ENCODE measurements at regions not wholly inside any gene's neighbourhood (a gene's known extent, or its start where the extent isn't known, plus 50 kb on each side); places are given as distances from the start of the nearest gene placed in this dataset.

- H3K27ac Mint-ChIP-seq: no peak overlapping the region
- no peaks in the 10 kb centered on the region for H3K36me3 Mint-ChIP-seq (ENCODE audit: insufficient read depth)
- H3K4me3 Mint-ChIP-seq: no peak overlapping the region
- no peaks in the 10 kb centered on the region for H3K9me3 Mint-ChIP-seq
- peaks cover 0 to 4% of the 10 kb centered on the region in 2 donors for H3K4me1 Mint-ChIP-seq (ENCODE audit: low read depth in 2 of 2)
- peaks cover 0 to 30% of the 10 kb centered on the region in 2 donors for H3K27me3 Mint-ChIP-seq
- no peak for DNase-seq
- ATAC-seq (replicated peaks): no peak
Observed at GRCh38 chr12:131586761-131587160, 124.1 kb upstream of the SFSWAP start.

- H3K4me3 Mint-ChIP-seq: no peak overlapping the region
- no peak for ATAC-seq (replicated peaks)
- no peaks in the 10 kb centered on the region for H3K9me3 Mint-ChIP-seq
- no peaks in the 10 kb centered on the region for H3K36me3 Mint-ChIP-seq (ENCODE audit: insufficient read depth)
- peaks cover under 1 to 6% of the 10 kb centered on the region in 2 donors for H3K4me1 Mint-ChIP-seq (ENCODE audit: low read depth in 2 of 2)
- no peak overlapping the region for H3K27ac Mint-ChIP-seq
- DNase-seq: no peak
- H3K27me3 Mint-ChIP-seq: peaks cover 0 to 30% of the 10 kb centered on the region in 2 donors
Observed at GRCh38 chr12:131587565-131587964, 123.3 kb upstream of the SFSWAP start.

- no peak overlapping the region for H3K4me3 Mint-ChIP-seq
- H3K27me3 Mint-ChIP-seq: peaks cover 0 to 12% of the 10 kb centered on the region in 2 donors
- no peaks in the 10 kb centered on the region for H3K36me3 Mint-ChIP-seq (ENCODE audit: insufficient read depth)
- H3K27ac Mint-ChIP-seq: no peak overlapping the region
- DNase-seq: no peak
- H3K9me3 Mint-ChIP-seq: no peaks in the 10 kb centered on the region
- peaks cover 9 to 14% of the 10 kb centered on the region in 2 donors for H3K4me1 Mint-ChIP-seq (ENCODE audit: low read depth in 2 of 2)
- ATAC-seq (replicated peaks): no peak
Observed at GRCh38 chr12:131589221-131589897, 121.5 kb upstream of the SFSWAP start.

- H3K4me1 Mint-ChIP-seq (ENCODE audit: low read depth in 2 of 2): peaks cover 9 to 14% of the 10 kb centered on the region in 2 donors
- H3K27me3 Mint-ChIP-seq: peaks cover 0 to 6% of the 10 kb centered on the region in 2 donors
- no peaks in the 10 kb centered on the region for H3K36me3 Mint-ChIP-seq (ENCODE audit: insufficient read depth)
- ATAC-seq (replicated peaks) (no peak), DNase-seq (no peak)
- no peak overlapping the region for H3K4me3 Mint-ChIP-seq
- no peaks in the 10 kb centered on the region for H3K9me3 Mint-ChIP-seq
- H3K27ac Mint-ChIP-seq: no peak overlapping the region
Observed at GRCh38 chr12:131589966-131590365, 120.9 kb upstream of the SFSWAP start.

GRCh38 chr12:131591136-131591535, 119.8 kb upstream of the SFSWAP start:
- no peak for ATAC-seq (replicated peaks)

GRCh38 chr12:131591714-131592709, 118.9 kb upstream of the SFSWAP start:
- H3K4me3 Mint-ChIP-seq: no peak overlapping the region

More at GRCh38 chr12:131591136-131591535, 119.8 kb upstream of the SFSWAP start:
- no peaks in the 10 kb centered on the region for H3K27me3 Mint-ChIP-seq
- no peak for DNase-seq
- no peak overlapping the region for H3K4me3 Mint-ChIP-seq
- no peaks in the 10 kb centered on the region for H3K36me3 Mint-ChIP-seq (ENCODE audit: insufficient read depth)
- peaks cover 9 to 14% of the 10 kb centered on the region in 2 donors for H3K4me1 Mint-ChIP-seq (ENCODE audit: low read depth in 2 of 2)
- H3K9me3 Mint-ChIP-seq: no peaks in the 10 kb centered on the region
- no peak overlapping the region for H3K27ac Mint-ChIP-seq

GRCh38 chr12:131592972-131593371, 117.9 kb upstream of the SFSWAP start:
- H3K27ac Mint-ChIP-seq: peak overlapping the region; percentile 56 to 67
- DNase-seq (no peak), ATAC-seq (replicated peaks) (peak; percentile 72)

More at GRCh38 chr12:131591714-131592709, 118.9 kb upstream of the SFSWAP start:
- H3K4me1 Mint-ChIP-seq (ENCODE audit: low read depth in 2 of 2): peaks cover 9 to 14% of the 10 kb centered on the region in 2 donors
- no peaks in the 10 kb centered on the region for H3K27me3 Mint-ChIP-seq
- H3K9me3 Mint-ChIP-seq: no peaks in the 10 kb centered on the region
- DNase-seq (no peak), ATAC-seq (replicated peaks) (no peak)
- peak overlapping the region; percentile 56 to 67 for H3K27ac Mint-ChIP-seq
- H3K36me3 Mint-ChIP-seq (ENCODE audit: insufficient read depth): no peaks in the 10 kb centered on the region

GRCh38 chr12:131593406-131593805, 117.5 kb upstream of the SFSWAP start:
- H3K4me3 Mint-ChIP-seq: no peak overlapping the region
- ATAC-seq (replicated peaks) (no peak), DNase-seq (no peak)
- H3K27ac Mint-ChIP-seq: peak overlapping the region; percentile 56 to 67
- H3K4me1 Mint-ChIP-seq (ENCODE audit: low read depth in 2 of 2): peaks cover 9 to 14% of the 10 kb centered on the region in 2 donors
- no peaks in the 10 kb centered on the region for H3K9me3 Mint-ChIP-seq
- H3K36me3 Mint-ChIP-seq (ENCODE audit: insufficient read depth): no peaks in the 10 kb centered on the region
- no peaks in the 10 kb centered on the region for H3K27me3 Mint-ChIP-seq

More at GRCh38 chr12:131592972-131593371, 117.9 kb upstream of the SFSWAP start:
- no peaks in the 10 kb centered on the region for H3K9me3 Mint-ChIP-seq
- H3K27me3 Mint-ChIP-seq: no peaks in the 10 kb centered on the region
- no peak overlapping the region for H3K4me3 Mint-ChIP-seq
- H3K4me1 Mint-ChIP-seq (ENCODE audit: low read depth in 2 of 2): peaks cover 9 to 14% of the 10 kb centered on the region in 2 donors
- no peaks in the 10 kb centered on the region for H3K36me3 Mint-ChIP-seq (ENCODE audit: insufficient read depth)

- ATAC-seq (replicated peaks): no peak
Observed at GRCh38 chr12:131596115-131596514, 114.8 kb upstream of the SFSWAP start.

GRCh38 chr12:131597333-131597732, 113.6 kb upstream of the SFSWAP start:
- no peak for DNase-seq
- no peaks in the 10 kb centered on the region for H3K27me3 Mint-ChIP-seq
- H3K36me3 Mint-ChIP-seq (ENCODE audit: insufficient read depth): no peaks in the 10 kb centered on the region
- H3K9me3 Mint-ChIP-seq: no peaks in the 10 kb centered on the region
- no peak for ATAC-seq (replicated peaks)
- no peak overlapping the region for H3K4me3 Mint-ChIP-seq
- H3K27ac Mint-ChIP-seq: no peak overlapping the region
- peaks cover 21 to 27% of the 10 kb centered on the region in 2 donors for H3K4me1 Mint-ChIP-seq (ENCODE audit: low read depth in 2 of 2)

More at GRCh38 chr12:131596115-131596514, 114.8 kb upstream of the SFSWAP start:
- no peaks in the 10 kb centered on the region for H3K36me3 Mint-ChIP-seq (ENCODE audit: insufficient read depth)
- no peak overlapping the region for H3K27ac Mint-ChIP-seq
- no peaks in the 10 kb centered on the region for H3K27me3 Mint-ChIP-seq
- H3K4me1 Mint-ChIP-seq (ENCODE audit: low read depth in 2 of 2): peaks cover 20 to 28% of the 10 kb centered on the region in 2 donors
- H3K4me3 Mint-ChIP-seq: no peak overlapping the region
- H3K9me3 Mint-ChIP-seq: no peaks in the 10 kb centered on the region
- no peak for DNase-seq

- no peak for DNase-seq
- peak overlapping the region in 1 of 2 donors; percentile 64 for H3K4me3 Mint-ChIP-seq
- no peaks in the 10 kb centered on the region for H3K9me3 Mint-ChIP-seq
Observed at GRCh38 chr12:131598717-131599116, 112.2 kb upstream of the SFSWAP start.

GRCh38 chr12:131599190-131600159, 111.4 kb upstream of the SFSWAP start:
- Mint-ChIP-seq H3K9me3 (no peaks in the 10 kb centered on the region), H3K4me3 (peak overlapping the region in 1 of 2 donors; percentile 64), H3K27ac (peak overlapping the region; percentile 51 to 79), H3K36me3 (ENCODE audit: insufficient read depth) (no peaks in the 10 kb centered on the region), H3K4me1 (ENCODE audit: low read depth in 2 of 2) (peaks cover 30 to 36% of the 10 kb centered on the region in 2 donors), H3K27me3 (no peaks in the 10 kb centered on the region)
- DNase-seq (no peak), ATAC-seq (replicated peaks) (peak; percentile 74)

More at GRCh38 chr12:131598717-131599116, 112.2 kb upstream of the SFSWAP start:
- ATAC-seq (replicated peaks): peak; percentile 60
- Mint-ChIP-seq H3K27ac (peak overlapping the region; percentile 51 to 79), H3K27me3 (no peaks in the 10 kb centered on the region), H3K36me3 (ENCODE audit: insufficient read depth) (no peaks in the 10 kb centered on the region), H3K4me1 (ENCODE audit: low read depth in 2 of 2) (peaks cover 23 to 28% of the 10 kb centered on the region in 2 donors)

Data from effector memory CD8-positive, alpha-beta T cell (primary cell).